ENCODE measurements at regions not wholly inside any gene's neighbourhood (a gene's known extent, or its start where the extent isn't known, plus 50 kb on each side); places are given as distances from the start of the nearest gene placed in this dataset.
A peak's percentile ranks its signal among the peaks of the same experiment; 100 is the strongest.
"Not testable (repeated sequence)": the region's sequence is repeated elsewhere in the genome, so short reads cannot be mapped to it uniquely, and the experiment has no call there.

GRCh38 chrX:35456891-35457290 is 341.3 kb upstream of the MAGEB16 start:
- DNase-seq (no peak), ATAC-seq (no peak), FAIRE-seq (no peak)
- no peak for TF ChIP-seq CTCF (IDR thresholded peaks at IDR 0.05)
- intact Hi-C loops (cut with DNase I) = no loop called here
- H3K36me3 ChIP-seq = no peaks in the 10 kb centered on the region
- H3K27ac ChIP-seq = no peak overlapping the region
- WGBS, 2 donors = 59 to 66% methylated on average over 1 of the region's 1 CpG
- peaks cover 0 to 16% (median 0%) of the 10 kb centered on the region in 4 donors for H3K27me3 ChIP-seq
- H3K4me1 ChIP-seq = peaks cover 0 to 3% (median 3%) of the 10 kb centered on the region in 3 donors
- no peaks in the 10 kb centered on the region for H3K9me3 ChIP-seq
- no peak overlapping the region for H3K4me3 ChIP-seq

- DNase-seq (no peak), FAIRE-seq (peak; percentile 85), ATAC-seq (peak in 1 of 4 donors; percentile 42)
- Histone ChIP-seq H3K27me3 (peaks cover 0 to 10% (median 2%) of the 10 kb centered on the region in 4 donors), H3K9me3 (no peaks in the 10 kb centered on the region), H3K27ac (no peak overlapping the region), H3K36me3 (no peaks in the 10 kb centered on the region), H3K4me1 (peaks cover 0 to 3% (median 3%) of the 10 kb centered on the region in 3 donors), H3K4me3 (no peak overlapping the region)
- TF ChIP-seq CTCF (IDR thresholded peaks at IDR 0.05) = no peak
- intact Hi-C loops (cut with DNase I) = no loop called here
Observed at GRCh38 chrX:35458142-35458541, 340.0 kb upstream of the MAGEB16 start.

- Histone ChIP-seq H3K27ac (peak overlapping the region in 2 of 4 donors; percentile 44 to 48), H3K36me3 (no peaks in the 10 kb centered on the region), H3K27me3 (peaks cover 0 to 4% (median 0%) of the 10 kb centered on the region in 4 donors), H3K4me3 (no peak overlapping the region), H3K9me3 (no peaks in the 10 kb centered on the region), H3K4me1 (peaks cover 0 to 3% (median 3%) of the 10 kb centered on the region in 3 donors)
- no peak for FAIRE-seq
- intact Hi-C loops (cut with DNase I) = no loop called here
- TF ChIP-seq CTCF (IDR thresholded peaks at IDR 0.05) = no peak
- DNase-seq = no peak
- WGBS, 2 donors = 34 to 51% methylated on average over 1 of the region's 1 CpG
- peak in 3 of 4 donors; percentile 15 to 27 (median 17) for ATAC-seq
Observed at GRCh38 chrX:35461164-35461563, 337.0 kb upstream of the MAGEB16 start.

- H3K36me3 ChIP-seq; FAIRE-seq; DNase-seq; H3K4me3 ChIP-seq; H3K27me3 ChIP-seq; H3K4me1 ChIP-seq; ATAC-seq; H3K9me3 ChIP-seq; H3K27ac ChIP-seq; intact Hi-C loops (cut with DNase I): not testable (repeated sequence)
- WGBS, 2 donors = 68 to 73% methylated on average over 7 of the region's 7 CpGs
Observed at GRCh38 chrX:35496671-35497070, 301.5 kb upstream of the MAGEB16 start.

GRCh38 chrX:35497453-35497852 is 300.7 kb upstream of the MAGEB16 start:
- 77 to 88% methylated on average over 7 of the region's 7 CpGs for WGBS, 2 donors
- H3K27ac ChIP-seq; ATAC-seq; FAIRE-seq; H3K27me3 ChIP-seq; DNase-seq; H3K4me1 ChIP-seq; H3K36me3 ChIP-seq; H3K4me3 ChIP-seq; H3K9me3 ChIP-seq; intact Hi-C loops (cut with DNase I): not testable (repeated sequence)

GRCh38 chrX:35499071-35499862 is 298.9 kb upstream of the MAGEB16 start:
- H3K9me3 ChIP-seq = peaks cover 0 to 4% (median 0%) of the 10 kb centered on the region in 4 donors
- FAIRE-seq = no peak
- H3K27ac ChIP-seq = no peak overlapping the region
- no peaks in the 10 kb centered on the region for H3K36me3 ChIP-seq
- peaks cover 0 to 6% (median 3%) of the 10 kb centered on the region in 4 donors for H3K27me3 ChIP-seq
- H3K4me3 ChIP-seq = no peak overlapping the region
- peak in 2 of 6 donors; percentile 13 to 67 for DNase-seq
- no peak for TF ChIP-seq CTCF (IDR thresholded peaks at IDR 0.05)
- ATAC-seq = no peak
- 81 to 95% methylated on average over 34 to 53 of the region's 55 CpGs for WGBS, 2 donors
- H3K4me1 ChIP-seq = no peaks in the 10 kb centered on the region
- intact Hi-C loops (cut with DNase I) = no loop called here

Measured in pancreas (tissue), 10 donors.